ENCODE measurements at regions not wholly inside any gene's neighbourhood (a gene's known extent, or its start where the extent isn't known, plus 50 kb on each side); places are given as distances from the start of the nearest gene placed in this dataset.

DNA sequence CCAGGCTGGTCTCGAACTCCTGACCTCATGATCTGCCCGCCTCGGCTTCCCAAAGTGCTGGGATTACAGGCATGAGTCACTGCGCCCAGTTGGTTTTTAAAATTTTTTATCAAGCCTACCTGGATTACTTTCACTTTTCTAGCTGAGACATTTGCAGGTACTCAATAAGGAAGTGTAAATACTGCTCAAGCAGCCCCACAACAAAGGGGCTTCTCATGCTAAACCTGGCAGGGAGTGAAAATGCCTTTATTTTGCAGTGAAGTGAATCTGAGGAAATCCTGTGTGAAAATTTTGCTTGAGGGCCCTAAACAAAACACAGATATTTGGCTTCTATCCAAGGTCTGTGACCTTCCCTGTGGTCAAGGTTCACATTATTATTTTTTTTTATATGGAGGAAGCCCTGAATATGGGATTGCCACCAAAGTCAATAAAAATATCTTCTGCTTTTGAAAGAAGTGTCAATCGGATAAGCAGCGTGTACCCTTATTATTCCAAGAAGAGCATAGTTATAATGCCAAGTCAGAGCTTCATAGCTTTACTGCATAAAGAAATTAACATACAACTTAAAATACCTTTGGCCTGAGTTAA is 481.0 kb downstream of the SH2D1A start:
- ChIA-PET POLR2A (no interaction called here), RAD21 (ENCODE audit: low non-redundant PET in 1 of 2, low total read pairs in 2 of 2, uncharacterized antibody in 2 of 2, unreplicated experiment in 2 of 2) (no interaction called here), CTCF (no interaction called here)
- Histone ChIP-seq H3K4me2 (ENCODE audit: low read length) (no peak overlapping the region), H3K9ac (ENCODE audit: low read length) (no peak overlapping the region), H3K9me3 (ENCODE audit: control insufficient read depth in 1 of 2, insufficient read depth in 1 of 2, low read depth in 1 of 2, low read length in 2 of 2) (no peaks in the 10 kb centered on the region), H3K27me3 (ENCODE audit: insufficient read depth, low read length) (no peaks in the 10 kb centered on the region), H3K27ac (ENCODE audit: low read depth, low read length) (no peak overlapping the region), H3K79me2 (ENCODE audit: insufficient read depth, low read length) (no peaks in the 10 kb centered on the region), H3K4me1 (ENCODE audit: control insufficient read depth in 1 of 2, insufficient read depth in 2 of 2, low read length in 2 of 2) (no peaks in the 10 kb centered on the region), H2AFZ (ENCODE audit: low read depth, low read length, poor library complexity, severe bottlenecking) (no peak overlapping the region), H3K36me3 (ENCODE audit: control insufficient read depth in 1 of 2, insufficient read depth in 2 of 2, low read length in 2 of 2) (no peaks in the 10 kb centered on the region), H3K9me2 (ENCODE audit: insufficient read depth) (no peaks in the 10 kb centered on the region), H4K20me1 (ENCODE audit: insufficient read depth) (no peaks in the 10 kb centered on the region), H3K4me3 (replicated peaks in 1 of 2; ENCODE audit: low read depth in 1 of 2, low read length in 2 of 2) (no peak overlapping the region)
- DNase-seq (ENCODE audit: low read depth, low spot score) = no peak
- TF ChIP-seq POLR2A (IDR thresholded peaks at IDR 0.05; ENCODE audit: borderline replicate concordance, extremely low read depth, insufficient read depth, insufficient read length) (no peak), ZFX (IDR thresholded peaks at IDR 0.05) (no peak), YY1 (IDR thresholded peaks at IDR 0.05; ENCODE audit: extremely low read depth, insufficient replicate concordance, low read depth, low read length) (no peak), SIN3A (IDR thresholded peaks at IDR 0.05; ENCODE audit: low read depth) (no peak), CBX3 (IDR thresholded peaks at IDR 0.05; ENCODE audit: low read depth) (no peak), RAD21 (IDR thresholded peaks at IDR 0.05; ENCODE audit: low read depth) (no peak), ELF1 (IDR thresholded peaks at IDR 0.05; ENCODE audit: borderline replicate concordance, low read depth) (no peak), FOSL1 (IDR thresholded peaks at IDR 0.05; ENCODE audit: low read depth) (no peak), ZBTB33 (IDR thresholded peaks at IDR 0.05; ENCODE audit: extremely low read depth, insufficient replicate concordance, low read length) (no peak), JUND (IDR thresholded peaks at IDR 0.05) (no peak), EGR1 (IDR thresholded peaks at IDR 0.05; ENCODE audit: low read depth) (no peak), TCF7L2 (IDR thresholded peaks at IDR 0.05; ENCODE audit: borderline replicate concordance, extremely low read depth, insufficient read depth, insufficient read length) (no peak)
- intact Hi-C loops (cut with micrococcal nuclease) = no loop called here
- BruUV-seq (replicated peaks) = no TSS peak
- no peak for ATAC-seq

Measured in HCT116 (cell line).